ENCODE measurements at regions not wholly inside any gene's neighbourhood (a gene's known extent, or its start where the extent isn't known, plus 50 kb on each side); places are given as distances from the start of the nearest gene placed in this dataset.

- Histone ChIP-seq H3K27ac (ENCODE audit: insufficient read depth, low read depth, low read length) (no peak overlapping the region), H3K79me2 (ENCODE audit: control insufficient read depth, insufficient read depth, low read length) (no peaks in the 10 kb centered on the region)
- intact Hi-C loops (cut with micrococcal nuclease): no loop called here
Observed at GRCh38 chr21:35229290-35229689, 180.2 kb upstream of the RUNX1 start.

More at GRCh38 chr21:35229290-35229689, 180.2 kb upstream of the RUNX1 start:
- Histone ChIP-seq H3K4me2 (ENCODE audit: insufficient read depth, low read length) (no peak overlapping the region), H4K20me1 (replicated peaks; ENCODE audit: control insufficient read depth, extremely low read depth, insufficient read depth, low read length) (no peaks in the 10 kb centered on the region), H3K9me1 (replicated peaks; ENCODE audit: control insufficient read depth, extremely low read depth, insufficient read depth, low read length) (no peaks in the 10 kb centered on the region), H3K4me3 (replicated peaks in 1 of 3; ENCODE audit: insufficient read depth in 1 of 3, low read depth in 1 of 3, low read length in 3 of 3) (no peak overlapping the region), H3K36me3 (ENCODE audit: control insufficient read depth in 2 of 2, extremely low read depth in 1 of 2, insufficient read depth in 2 of 2, low read length in 2 of 2) (no peaks in the 10 kb centered on the region), H3K27me3 (ENCODE audit: control insufficient read depth in 2 of 2, insufficient read depth in 2 of 2, low read length in 2 of 2) (no peaks in the 10 kb centered on the region), H3K9me3 (replicated peaks; ENCODE audit: control insufficient read depth, insufficient read depth, low read length) (no peaks in the 10 kb centered on the region), H3K9ac (replicated peaks; ENCODE audit: extremely low read depth, insufficient read depth, low read length) (no peak overlapping the region), H3K4me1 (ENCODE audit: control insufficient read depth, extremely low read depth, insufficient read depth, low read length) (peaks cover 19% of the 10 kb centered on the region), H2AFZ (ENCODE audit: low read depth, low read length) (no peak overlapping the region)
- no peak for DNase-seq (ENCODE audit: low read depth, low spot score)
- dilution Hi-C loops (cut with MboI; ENCODE audit: extremely low pct_ligation_motif_present, low sequenced_read_pairs): no loop called here
- ChIA-PET CTCF (interaction anchor here (1.0 kb wide), 1 partner anchor 171 kb away, joined by 3 read pairs; no protein-coding TSS in a partner anchor), POLR2A (no interaction called here)
- FAIRE-seq: no peak
- BruUV-seq (replicated peaks): no TSS peak
- TF ChIP-seq JUN (IDR thresholded peaks at IDR 0.05; ENCODE audit: borderline replicate concordance, insufficient read depth, insufficient read length, low read depth): no peak
- no peak for TF ChIP-seq FOS (IDR thresholded peaks at IDR 0.05; ENCODE audit: borderline replicate concordance, insufficient read depth, low read length)
- TF ChIP-seq MYC (IDR thresholded peaks at IDR 0.05; ENCODE audit: low read depth, low read length): no peak
- no peak for TF ChIP-seq GATA2 (IDR thresholded peaks at IDR 0.05; ENCODE audit: insufficient read depth, insufficient read length, low read depth, low read length)
- TF ChIP-seq MAX (IDR thresholded peaks at IDR 0.05; ENCODE audit: insufficient read depth, insufficient read length): no peak
- no peak for TF ChIP-seq CTCF (IDR thresholded peaks at IDR 0.05; ENCODE audit: extremely low read depth in 1 of 2, insufficient read depth in 1 of 2, low read depth in 1 of 2, low read length in 2 of 2)
- TF ChIP-seq POLR2AphosphoS5 (IDR thresholded peaks at IDR 0.05; ENCODE audit: insufficient read depth, low read depth, low read length): no peak
- TF ChIP-seq POLR2A (IDR thresholded peaks at IDR 0.05; ENCODE audit: low read depth, low read length): no peak
- TF ChIP-seq EZH2 (IDR thresholded peaks at IDR 0.05; ENCODE audit: borderline replicate concordance, low read depth, low read length, severe bottlenecking): no peak

All from endothelial cell of umbilical vein (primary cell).